B cell (primary cell): ENCODE measurements at regions not wholly inside any gene's neighbourhood (a gene's known extent, or its start where the extent isn't known, plus 50 kb on each side); places are given as distances from the start of the nearest gene placed in this dataset.

Source experiments
- ATAC-seq: fragments of 200-7000 bp; cut with Tn5 transposase; one replicate; pipeline ENCODE4 v1.10.0; 2021; ENCODE audit warnings: low read depth, mild to moderate bottlenecking, moderate number of reproducible peaks, moderate library complexity
- CTCF ChIA-PET: fragments of 350-600 bp; sonication (Branson Sonifier 250); formaldehyde crosslinking; loops from one replicate; lab custom pipeline; 2021; ENCODE audit warnings: antibody characterized with exemption, inconsistent platforms; lab: Charles Lee
- POLR2A ChIA-PET: fragments of 350-600 bp; sonication (Branson Sonifier 250); formaldehyde crosslinking; loops from one replicate; lab custom pipeline; 2021; ENCODE audit warnings: antibody characterized with exemption; lab: Charles Lee
- DNase-seq: peaks from one replicate; pipeline ENCODE4 v3.0.0; 2013
- H2AFZ ChIP-seq: 2 replicates; pipeline ENCODE4 v1.6.1; 2012; ENCODE audit warnings: mild to moderate bottlenecking, low read depth, low read length; ENCODE audit not compliant: insufficient read depth, poor library complexity, severe bottlenecking
- H3K27ac ChIP-seq, 2 donors: 1 replicate in 1 of 2; 2 replicates in 1 of 2; pipeline ENCODE4 v1.5.1; 2012 to 2013; ENCODE audit warnings: low read length in 2 of 2, mild to moderate bottlenecking in 2 of 2, moderate library complexity in 1 of 2
- H3K27me3 ChIP-seq, 4 experiments: fragments of 200-600 bp in 1 of 4; sonication (generic) in 1 of 4; replicated peaks in 1 of 4; 1 replicate in 2 of 4; 2 replicates in 2 of 4; pipeline versions ENCODE4 v1.6.1 to v1.7.0; 2013 to 2016; ENCODE audit warnings: low read length in 3 of 4, mild to moderate bottlenecking in 2 of 4, mixed read lengths in 1 of 4, moderate library complexity in 1 of 4; ENCODE audit not compliant: insufficient read depth in 4 of 4, control insufficient read depth in 3 of 4; ENCODE audit errors: control extremely low read depth in 1 of 4
- H3K36me3 ChIP-seq, 2 experiments: replicated peaks in 1 of 2; 1 replicate in 1 of 2; 2 replicates in 1 of 2; pipeline versions ENCODE4 v1.6.1 to v1.7.1; 2013; ENCODE audit warnings: low read length in 1 of 2; ENCODE audit not compliant: insufficient read depth in 2 of 2, control insufficient read depth in 1 of 2; ENCODE audit errors: control extremely low read depth in 1 of 2, extremely low read depth in 1 of 2
- H3K4me1 ChIP-seq, 2 donors: fragments of 200-600 bp in 1 of 2; sonication (generic) in 1 of 2; 1 replicate in 1 of 2; 2 replicates in 1 of 2; pipeline versions ENCODE4 v1.5.1 to v1.6.1; 2013 to 2017; ENCODE audit warnings: low read length in 2 of 2; ENCODE audit not compliant: control insufficient read depth in 2 of 2, insufficient read depth in 2 of 2
- H3K4me2 ChIP-seq: replicated peaks from 2 replicates; pipeline ENCODE3; 2012; ENCODE audit warnings: mild to moderate bottlenecking, low read depth, low read length; ENCODE audit not compliant: poor library complexity, severe bottlenecking
- H3K4me3 ChIP-seq, 5 experiments: fragments of 200-600 bp in 1 of 5; sonication (generic) in 1 of 5; 1 replicate in 3 of 5; 2 replicates in 2 of 5; pipeline versions ENCODE4 v1.5.1 to v1.7.0; 2011 to 2016; ENCODE audit warnings: low read length in 4 of 5, mild to moderate bottlenecking in 4 of 5, low read depth in 2 of 5, control low read depth in 1 of 5, moderate library complexity in 1 of 5; ENCODE audit not compliant: insufficient read depth in 1 of 5; ENCODE audit errors: control extremely low read depth in 1 of 5, extremely low read depth in 1 of 5
- H3K79me2 ChIP-seq: fragments of 200-600 bp; sonication (generic); one replicate; pipeline ENCODE4 v1.6.0; 2016; ENCODE audit warnings: low read length; ENCODE audit not compliant: control insufficient read depth, insufficient read depth
- H3K9ac ChIP-seq: fragments of 200-600 bp; sonication (generic); 2 replicates; pipeline ENCODE4 v1.6.1; 2017; ENCODE audit warnings: mild to moderate bottlenecking, low read length, moderate library complexity
- H3K9me3 ChIP-seq, 3 donors: one replicate each; pipeline versions ENCODE4 v1.6.1 to v1.7.1; 2013; ENCODE audit warnings: low read length in 2 of 3; ENCODE audit not compliant: control insufficient read depth in 2 of 3, insufficient read depth in 1 of 3; ENCODE audit errors: control extremely low read depth in 1 of 3
- H4K20me1 ChIP-seq: 2 replicates; pipeline ENCODE4 v1.6.0; 2012; ENCODE audit warnings: mild to moderate bottlenecking, low read length; ENCODE audit not compliant: insufficient read depth, control insufficient read depth, poor library complexity, severe bottlenecking
- H3K27ac Mint-ChIP-seq: one replicate; pipeline ENCODE4 v1.8.0; 2021; ENCODE audit warnings: mixed read lengths
- H3K27me3 Mint-ChIP-seq: one replicate; pipeline ENCODE4 v1.8.0; 2021; ENCODE audit warnings: mixed read lengths
- H3K4me1 Mint-ChIP-seq: one replicate; pipeline ENCODE4 v1.8.0; 2021; ENCODE audit warnings: mixed read lengths
- H3K4me3 Mint-ChIP-seq: one replicate; pipeline ENCODE4 v1.8.0; 2021; ENCODE audit warnings: mixed read lengths
- H3K9me3 Mint-ChIP-seq: one replicate; pipeline ENCODE4 v1.8.0; 2022; ENCODE audit warnings: mixed read lengths; ENCODE audit not compliant: insufficient read depth
- EZH2 ChIP-seq: IDR thresholded peaks from 2 replicates; pipeline ENCODE4 v1.6.1; 2012; ENCODE audit warnings: borderline replicate concordance, low read depth, mild to moderate bottlenecking, moderate library complexity, low read length; ENCODE audit not compliant: insufficient read depth, poor library complexity, severe bottlenecking
- WGBS: methylation state at CpG from one replicate; pipeline ENCODE4 v1.1.5; 2013; ENCODE audit warnings: missing lambda C conversion rate; ENCODE audit not compliant: insufficient coverage; 5-methylcytosine and 5-hydroxymethylcytosine counted together
- intact Hi-C: fragments of 100-400 bp; cut with micrococcal nuclease; formaldehyde crosslinking; loops from one replicate; pipeline ENCODE4 v1.10.0; 2022
- TF ChIP-seq, protein P1 (sequence below): fragments of 200-600 bp; IDR thresholded peaks from one replicate; pipeline ENCODE4 v1.8.0; 2022; ENCODE audit warnings: antibody characterized with exemption, mild to moderate bottlenecking

DNA sequence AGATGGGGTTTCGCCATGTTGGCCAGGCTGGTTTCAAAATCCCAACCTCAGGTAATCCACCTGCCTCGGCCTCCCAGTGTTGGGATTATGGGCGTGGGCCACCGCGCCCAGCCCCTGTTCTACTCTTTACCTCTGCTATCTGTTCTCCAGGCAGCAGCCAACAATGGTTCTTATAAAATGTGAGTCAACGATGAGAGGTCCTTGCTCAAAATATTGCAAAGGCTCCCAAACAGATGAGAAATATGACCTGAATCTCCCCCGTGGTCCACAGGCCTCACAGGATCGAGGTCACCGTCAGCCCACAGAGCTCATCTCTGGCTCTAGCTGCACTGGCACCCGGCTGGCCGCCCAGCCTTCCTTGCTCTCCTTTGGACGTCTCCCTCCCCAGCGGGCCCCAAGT lies 62.0 kb upstream of the EGFR start:
- intact Hi-C loops: no loop called here
- WGBS: 88% methylated on average over 12 of the region's 13 CpGs
- ChIA-PET CTCF (no interaction called here), POLR2A (no interaction called here)
- H4K20me1 ChIP-seq: no peaks in the 10 kb centered on the region
- H3K79me2 ChIP-seq: no peaks in the 10 kb centered on the region
- peaks cover 0 to 16% (median 0%) of the 10 kb centered on the region in 3 donors for H3K9me3 ChIP-seq
- TF ChIP-seq, protein P1, sequence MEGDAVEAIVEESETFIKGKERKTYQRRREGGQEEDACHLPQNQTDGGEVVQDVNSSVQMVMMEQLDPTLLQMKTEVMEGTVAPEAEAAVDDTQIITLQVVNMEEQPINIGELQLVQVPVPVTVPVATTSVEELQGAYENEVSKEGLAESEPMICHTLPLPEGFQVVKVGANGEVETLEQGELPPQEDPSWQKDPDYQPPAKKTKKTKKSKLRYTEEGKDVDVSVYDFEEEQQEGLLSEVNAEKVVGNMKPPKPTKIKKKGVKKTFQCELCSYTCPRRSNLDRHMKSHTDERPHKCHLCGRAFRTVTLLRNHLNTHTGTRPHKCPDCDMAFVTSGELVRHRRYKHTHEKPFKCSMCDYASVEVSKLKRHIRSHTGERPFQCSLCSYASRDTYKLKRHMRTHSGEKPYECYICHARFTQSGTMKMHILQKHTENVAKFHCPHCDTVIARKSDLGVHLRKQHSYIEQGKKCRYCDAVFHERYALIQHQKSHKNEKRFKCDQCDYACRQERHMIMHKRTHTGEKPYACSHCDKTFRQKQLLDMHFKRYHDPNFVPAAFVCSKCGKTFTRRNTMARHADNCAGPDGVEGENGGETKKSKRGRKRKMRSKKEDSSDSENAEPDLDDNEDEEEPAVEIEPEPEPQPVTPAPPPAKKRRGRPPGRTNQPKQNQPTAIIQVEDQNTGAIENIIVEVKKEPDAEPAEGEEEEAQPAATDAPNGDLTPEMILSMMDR: no peak
- TF ChIP-seq EZH2: no peak
- no peaks in the 10 kb centered on the region for H3K9me3 Mint-ChIP-seq
- no peaks in the 10 kb centered on the region for H3K36me3 ChIP-seq
- no peak overlapping the region for H3K27ac ChIP-seq
- no peak overlapping the region for H3K9ac ChIP-seq
- no peak overlapping the region for H3K4me2 ChIP-seq
- H3K27me3 Mint-ChIP-seq: peaks cover 12% of the 10 kb centered on the region
- DNase-seq (no peak), ATAC-seq (no peak)
- H3K4me3 Mint-ChIP-seq: no peak overlapping the region
- no peaks in the 10 kb centered on the region for H3K4me1 Mint-ChIP-seq
- H2AFZ ChIP-seq: no peak overlapping the region
- H3K27ac Mint-ChIP-seq: no peak overlapping the region
- no peaks in the 10 kb centered on the region for H3K27me3 ChIP-seq
- H3K4me1 ChIP-seq: no peaks in the 10 kb centered on the region
- no peak overlapping the region for H3K4me3 ChIP-seq

DNA sequence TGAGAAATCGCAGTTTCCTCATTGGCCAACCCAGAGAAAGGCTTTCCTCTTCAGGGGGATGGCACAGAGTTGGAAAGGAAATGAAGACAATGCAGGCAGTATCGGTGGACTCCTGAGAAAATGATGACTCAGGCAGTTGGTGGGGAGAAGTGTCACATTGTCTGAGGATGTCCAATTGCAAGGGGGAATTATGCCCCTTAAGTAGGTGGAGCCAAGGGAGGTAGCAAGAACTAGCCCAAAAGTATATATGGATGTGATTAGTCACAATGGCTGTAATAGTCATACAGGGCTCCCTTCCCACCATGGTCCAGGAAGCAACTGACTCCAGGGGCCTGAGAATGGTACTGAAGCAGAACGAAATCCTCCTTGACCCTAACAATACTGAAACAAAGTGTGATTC lies 58.3 kb upstream of the EGFR start:
- H3K4me1 Mint-ChIP-seq: no peaks in the 10 kb centered on the region
- H3K27me3 Mint-ChIP-seq: peaks cover 12% of the 10 kb centered on the region
- no peak overlapping the region for H3K9ac ChIP-seq
- no peak overlapping the region for H3K4me2 ChIP-seq
- WGBS: 23% methylated on average over 1 of the region's 3 CpGs
- H3K4me3 Mint-ChIP-seq: no peak overlapping the region
- POLR2A ChIA-PET: no interaction called here
- no peak overlapping the region for H3K4me3 ChIP-seq
- intact Hi-C loops: no loop called here
- H3K36me3 ChIP-seq: no peaks in the 10 kb centered on the region
- no peak overlapping the region for H3K27ac Mint-ChIP-seq
- no peak overlapping the region for H2AFZ ChIP-seq
- no peak for ATAC-seq
- TF ChIP-seq, protein P1: no peak
- no peak for TF ChIP-seq EZH2
- H3K9me3 Mint-ChIP-seq: no peaks in the 10 kb centered on the region
- CTCF ChIA-PET: no interaction called here
- H3K79me2 ChIP-seq: no peaks in the 10 kb centered on the region
- H3K27me3 ChIP-seq: no peaks in the 10 kb centered on the region
- peaks cover 0 to 16% (median 0%) of the 10 kb centered on the region in 3 donors for H3K9me3 ChIP-seq
- H4K20me1 ChIP-seq: no peaks in the 10 kb centered on the region
- no peak overlapping the region for H3K27ac ChIP-seq
- DNase-seq: no peak
- no peaks in the 10 kb centered on the region for H3K4me1 ChIP-seq
